HEK293T (cell line): ENCODE measurements at regions not wholly inside any gene's neighbourhood (a gene's known extent, or its start where the extent isn't known, plus 50 kb on each side); places are given as distances from the start of the nearest gene placed in this dataset.

ENCODE experiments used
- ARNT ChIP-seq: fragments of 450-650 bp; IDR thresholded peaks from 2 replicates; pipeline ENCODE4 v1.6.1; 2017; ENCODE audit warnings: mild to moderate bottlenecking
- BHLHE40 ChIP-seq: fragments of 450-650 bp; IDR thresholded peaks from 2 replicates; pipeline ENCODE4 v1.6.1; 2016; ENCODE audit warnings: mild to moderate bottlenecking, moderate library complexity, borderline replicate concordance
- FOXM1 ChIP-seq: fragments of 450-650 bp; IDR thresholded peaks from 2 replicates; pipeline ENCODE4 v1.6.1; 2017; ENCODE audit warnings: mild to moderate bottlenecking, borderline replicate concordance
- SUZ12 ChIP-seq: fragments of 450-650 bp; IDR thresholded peaks from 2 replicates; pipeline ENCODE4 v1.6.1; 2016; ENCODE audit warnings: mild to moderate bottlenecking

- TF ChIP-seq ARNT, result no peak
- no peak for TF ChIP-seq FOXM1
- no peak for TF ChIP-seq BHLHE40
- no peak for TF ChIP-seq SUZ12
Measured at GRCh38 chr14:98799891-98800290, 472.1 kb downstream of the BCL11B start.
